Tibial nerve (tissue), 3 donors: ENCODE measurements at regions not wholly inside any gene's neighbourhood (a gene's known extent, or its start where the extent isn't known, plus 50 kb on each side); places are given as distances from the start of the nearest gene placed in this dataset.

ENCODE experiments used
- EP300 ChIP-seq, 2 donors: sonication (generic); formaldehyde crosslinking; IDR thresholded peaks; one replicate each; pipeline ENCODE4 v1.6.1; 2017; ENCODE audit warnings: antibody characterized with exemption in 2 of 2, mild to moderate bottlenecking in 1 of 2
- POLR2A ChIP-seq, 2 donors: fragments of 450-650 bp; IDR thresholded peaks; one replicate each; pipeline ENCODE4 v1.6.1; 2017; ENCODE audit warnings: antibody characterized with exemption in 2 of 2, mild to moderate bottlenecking in 2 of 2, moderate library complexity in 2 of 2

GRCh38 chr17:14750866-14751265, 450.0 kb downstream of the HS3ST3B1 start:
- TF ChIP-seq EP300 (IDR thresholded peaks at IDR 0.05), result no peak
- no peak for TF ChIP-seq POLR2A (IDR thresholded peaks at IDR 0.05)
